IMR-90 (cell line): ENCODE measurements at regions not wholly inside any gene's neighbourhood (a gene's known extent, or its start where the extent isn't known, plus 50 kb on each side); places are given as distances from the start of the nearest gene placed in this dataset.

Experiments used
- CEBPB ChIP-seq: IDR thresholded peaks from 2 replicates; pipeline ENCODE4 v1.6.1; 2012; ENCODE audit warnings: low read depth, low read length, improper control_type of control experiment
- CHD1 ChIP-seq: IDR thresholded peaks from 2 replicates; pipeline ENCODE4 v1.6.1; 2012; ENCODE audit warnings: low read depth, low read length, improper control_type of control experiment
- CTCF ChIP-seq: conservative IDR thresholded peaks from 2 replicates; pipeline ENCODE4 v1.5.1; 2012; ENCODE audit warnings: mild to moderate bottlenecking, low read depth, low read length, improper control_type of control experiment
- MAFK ChIP-seq: IDR thresholded peaks from 2 replicates; pipeline ENCODE4 v1.6.1; 2012; ENCODE audit warnings: low read depth, low read length, improper control_type of control experiment
- MAZ ChIP-seq: IDR thresholded peaks from 2 replicates; pipeline ENCODE4 v1.6.1; 2012; ENCODE audit warnings: low read depth, mild to moderate bottlenecking, low read length, improper control_type of control experiment, moderate library complexity, borderline replicate concordance
- MXI1 ChIP-seq: IDR thresholded peaks from 2 replicates; pipeline ENCODE4 v1.6.1; 2012; ENCODE audit warnings: low read depth, mild to moderate bottlenecking, low read length, moderate library complexity, borderline replicate concordance
- POLR2A ChIP-seq: IDR thresholded peaks from 2 replicates; pipeline ENCODE4 v1.6.1; 2012; ENCODE audit warnings: mild to moderate bottlenecking, low read depth, low read length
- RCOR1 ChIP-seq: IDR thresholded peaks from 2 replicates; pipeline ENCODE4 v1.6.1; 2012; ENCODE audit warnings: mild to moderate bottlenecking, low read length, improper control_type of control experiment; ENCODE audit not compliant: insufficient replicate concordance
- SMC3 ChIP-seq: fragments of 150-350 bp; IDR thresholded peaks from 2 replicates; pipeline ENCODE4 v1.6.1; 2016; ENCODE audit warnings: low read depth, mild to moderate bottlenecking, antibody characterized with exemption, low read length, moderate library complexity

DNA sequence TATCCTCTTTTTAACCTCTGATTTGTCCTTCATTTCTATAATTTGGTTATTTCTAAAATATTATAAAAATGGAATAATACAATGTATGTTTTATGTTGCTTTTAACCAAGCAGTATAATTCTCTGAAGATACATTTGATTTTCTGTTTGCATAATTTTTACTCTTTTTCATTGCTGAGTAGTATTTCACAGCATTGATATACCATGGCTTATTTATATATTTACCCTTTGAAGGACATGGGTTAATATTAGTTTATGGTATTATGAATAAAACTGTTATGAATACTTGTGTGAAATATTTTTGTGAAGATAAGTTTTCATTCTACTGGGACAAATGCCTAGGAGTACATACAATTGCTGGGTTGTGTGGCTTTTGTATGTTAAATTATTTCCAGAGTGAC is 748.6 kb downstream of the TENT5A start:
- no peak for TF ChIP-seq POLR2A
- TF ChIP-seq CTCF, result no peak
- TF ChIP-seq SMC3, result no peak
- no peak for TF ChIP-seq MAZ
- TF ChIP-seq MAFK, result no peak
- no peak for TF ChIP-seq CEBPB
- TF ChIP-seq CHD1, result no peak
- TF ChIP-seq RCOR1, result no peak
- TF ChIP-seq MXI1, result no peak
